OCI-LY3 (cell line): ENCODE measurements at regions not wholly inside any gene's neighbourhood (a gene's known extent, or its start where the extent isn't known, plus 50 kb on each side); places are given as distances from the start of the nearest gene placed in this dataset.

Experiments used
- H2AFZ ChIP-seq: fragments of 200-600, 300-600 bp; shearing (Covaris generic); 2 replicates; pipeline ENCODE4 v1.6.0; 2014; ENCODE audit warnings: antibody characterized with exemption, low read depth, low read length
- H3K27ac ChIP-seq: fragments of 200-600, 300-600 bp; sonication (generic); 2 replicates; pipeline ENCODE4 v1.5.1; 2014; ENCODE audit warnings: mild to moderate bottlenecking, low read length, moderate library complexity, mixed read lengths
- H3K27me3 ChIP-seq: fragments of 200-600, 300-600 bp; sonication (generic); 2 replicates; pipeline ENCODE4 v1.6.1; 2014; ENCODE audit warnings: low read depth, low read length, mixed read lengths
- H3K36me3 ChIP-seq: fragments of 200-600, 300-600 bp; sonication (generic); replicated peaks from 2 replicates; pipeline ENCODE3; 2014; ENCODE audit warnings: low read depth, low read length, mixed read lengths
- H3K4me1 ChIP-seq: fragments of 300-600, 200-600 bp; sonication (generic); 2 replicates; pipeline ENCODE4 v1.6.1; 2014; ENCODE audit warnings: low read length, mixed read lengths
- H3K4me2 ChIP-seq: fragments of 200-600, 300-600 bp; sonication (generic); 2 replicates; pipeline ENCODE4 v1.6.1; 2014; ENCODE audit warnings: low read length, mixed read lengths
- H3K4me3 ChIP-seq: fragments of 300-600, 200-600 bp; sonication (generic); 2 replicates; pipeline ENCODE4 v1.5.1; 2014; ENCODE audit warnings: antibody characterized with exemption, mild to moderate bottlenecking, low read length, moderate library complexity
- H3K79me2 ChIP-seq: fragments of 300-600, 200-600 bp; shearing (Covaris generic); 2 replicates; pipeline ENCODE4 v1.6.1; 2014; ENCODE audit warnings: mild to moderate bottlenecking, low read length, mixed read lengths
- H3K9ac ChIP-seq: fragments of 300-600, 200-600 bp; shearing (Covaris generic); 2 replicates; pipeline ENCODE4 v1.6.0; 2014; ENCODE audit warnings: mild to moderate bottlenecking, low read length, moderate library complexity
- H3K9me3 ChIP-seq: fragments of 200-600, 300-600 bp; shearing (Covaris generic); 2 replicates; pipeline ENCODE4 v1.6.1; 2014; ENCODE audit warnings: low read length, mixed read lengths; ENCODE audit not compliant: insufficient read depth
- H4K20me1 ChIP-seq: fragments of 200-600, 300-600 bp; sonication (generic); 2 replicates; pipeline ENCODE4 v1.6.1; 2016; ENCODE audit warnings: low read length, mixed read lengths; ENCODE audit not compliant: insufficient read depth
- EZH2phosphoT487 ChIP-seq: fragments of 200-600 bp; shearing (Covaris generic); IDR thresholded peaks from 2 replicates; pipeline ENCODE4 v1.6.1; 2018; ENCODE audit warnings: antibody characterized with exemption, mixed run types, low read depth
- TF ChIP-seq, protein P1 (sequence below): fragments of 200-600, 300-600 bp; sonication (generic); IDR thresholded peaks from 2 replicates; pipeline ENCODE4 v1.5.1; 2014; ENCODE audit warnings: antibody characterized with exemption, low read length, low read depth

DNA sequence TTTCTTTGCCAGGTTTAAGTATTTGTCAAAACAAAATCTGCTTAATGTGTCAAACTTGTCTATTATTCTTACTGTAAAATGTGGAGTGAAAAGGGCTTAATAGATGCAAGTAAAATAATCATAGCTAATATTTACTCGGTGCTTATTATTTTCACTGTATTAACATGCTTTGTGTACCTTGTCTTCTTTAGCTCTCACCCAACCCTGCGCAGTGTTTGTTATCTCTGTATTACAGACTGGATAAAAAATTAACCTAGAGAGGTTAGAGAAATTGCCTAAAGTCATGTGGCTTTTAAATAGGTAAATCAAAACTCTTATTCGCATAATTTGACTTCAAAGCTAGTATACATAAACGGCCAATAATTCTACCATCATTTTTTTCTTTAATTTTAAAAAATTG is 1864.8 kb downstream of the MAT2B start:
- no peaks in the 10 kb centered on the region for H3K9me3 ChIP-seq
- no peak overlapping the region for H3K27ac ChIP-seq
- no peak for TF ChIP-seq EZH2phosphoT487
- TF ChIP-seq, protein P1, sequence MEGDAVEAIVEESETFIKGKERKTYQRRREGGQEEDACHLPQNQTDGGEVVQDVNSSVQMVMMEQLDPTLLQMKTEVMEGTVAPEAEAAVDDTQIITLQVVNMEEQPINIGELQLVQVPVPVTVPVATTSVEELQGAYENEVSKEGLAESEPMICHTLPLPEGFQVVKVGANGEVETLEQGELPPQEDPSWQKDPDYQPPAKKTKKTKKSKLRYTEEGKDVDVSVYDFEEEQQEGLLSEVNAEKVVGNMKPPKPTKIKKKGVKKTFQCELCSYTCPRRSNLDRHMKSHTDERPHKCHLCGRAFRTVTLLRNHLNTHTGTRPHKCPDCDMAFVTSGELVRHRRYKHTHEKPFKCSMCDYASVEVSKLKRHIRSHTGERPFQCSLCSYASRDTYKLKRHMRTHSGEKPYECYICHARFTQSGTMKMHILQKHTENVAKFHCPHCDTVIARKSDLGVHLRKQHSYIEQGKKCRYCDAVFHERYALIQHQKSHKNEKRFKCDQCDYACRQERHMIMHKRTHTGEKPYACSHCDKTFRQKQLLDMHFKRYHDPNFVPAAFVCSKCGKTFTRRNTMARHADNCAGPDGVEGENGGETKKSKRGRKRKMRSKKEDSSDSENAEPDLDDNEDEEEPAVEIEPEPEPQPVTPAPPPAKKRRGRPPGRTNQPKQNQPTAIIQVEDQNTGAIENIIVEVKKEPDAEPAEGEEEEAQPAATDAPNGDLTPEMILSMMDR = no peak
- no peak overlapping the region for H2AFZ ChIP-seq
- H3K9ac ChIP-seq = no peak overlapping the region
- H4K20me1 ChIP-seq = no peaks in the 10 kb centered on the region
- H3K4me1 ChIP-seq = no peaks in the 10 kb centered on the region
- no peaks in the 10 kb centered on the region for H3K36me3 ChIP-seq
- H3K4me2 ChIP-seq = no peak overlapping the region
- H3K27me3 ChIP-seq = no peaks in the 10 kb centered on the region
- H3K79me2 ChIP-seq = no peaks in the 10 kb centered on the region
- H3K4me3 ChIP-seq = no peak overlapping the region

DNA sequence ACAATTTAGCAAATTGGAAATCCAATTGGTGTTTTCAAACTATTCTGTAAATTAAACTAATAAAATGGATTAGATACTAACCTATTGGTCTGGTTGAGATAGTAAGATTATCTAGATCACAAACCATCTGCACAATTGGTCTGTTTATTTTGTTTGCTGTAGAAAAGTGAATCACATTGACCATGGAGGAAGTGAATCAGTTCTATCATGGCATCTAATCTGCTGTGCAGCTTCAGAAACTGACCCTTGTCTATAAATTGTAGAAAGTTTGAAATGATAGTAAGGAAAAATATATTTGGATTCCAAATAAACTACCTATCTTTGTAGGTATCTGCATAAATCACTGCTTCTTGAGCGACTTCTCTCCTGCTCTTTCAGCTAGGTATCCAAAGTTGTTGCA is 1865.4 kb downstream of the MAT2B start:
- Histone ChIP-seq H3K4me3 (no peak overlapping the region), H3K9me3 (no peaks in the 10 kb centered on the region), H3K27me3 (no peaks in the 10 kb centered on the region), H2AFZ (no peak overlapping the region), H3K27ac (no peak overlapping the region), H3K36me3 (no peaks in the 10 kb centered on the region), H3K9ac (no peak overlapping the region), H3K79me2 (no peaks in the 10 kb centered on the region), H3K4me1 (no peaks in the 10 kb centered on the region), H3K4me2 (no peak overlapping the region), H4K20me1 (no peaks in the 10 kb centered on the region)
- TF ChIP-seq, protein P1 = no peak
- TF ChIP-seq EZH2phosphoT487 = no peak

DNA sequence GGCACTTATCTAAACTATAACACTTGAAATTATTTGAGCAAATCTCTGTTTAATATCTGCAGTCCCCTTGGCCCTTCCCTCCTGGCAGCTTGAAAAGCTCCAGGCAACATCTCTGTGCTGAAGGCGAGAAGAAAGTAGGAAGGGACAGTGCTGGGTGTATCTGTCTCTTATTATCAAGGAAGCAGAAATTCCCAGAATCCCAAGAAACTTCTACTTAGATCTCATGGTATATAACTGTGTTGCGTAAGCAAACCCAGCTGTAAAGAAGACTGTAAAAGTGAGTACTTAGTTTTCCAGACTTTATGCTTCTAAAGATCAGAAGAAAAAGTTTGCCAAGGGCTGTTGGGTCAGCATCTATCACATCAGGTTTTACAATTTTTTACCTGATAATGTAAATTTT is 1869.8 kb downstream of the MAT2B start:
- Histone ChIP-seq H3K4me3 (no peak overlapping the region), H3K79me2 (no peaks in the 10 kb centered on the region), H3K9me3 (no peaks in the 10 kb centered on the region), H3K36me3 (no peaks in the 10 kb centered on the region), H3K27ac (no peak overlapping the region), H4K20me1 (no peaks in the 10 kb centered on the region), H3K9ac (no peak overlapping the region), H2AFZ (no peak overlapping the region), H3K4me1 (no peaks in the 10 kb centered on the region), H3K27me3 (no peaks in the 10 kb centered on the region), H3K4me2 (no peak overlapping the region)
- TF ChIP-seq EZH2phosphoT487 = no peak
- TF ChIP-seq, protein P1 = no peak

DNA sequence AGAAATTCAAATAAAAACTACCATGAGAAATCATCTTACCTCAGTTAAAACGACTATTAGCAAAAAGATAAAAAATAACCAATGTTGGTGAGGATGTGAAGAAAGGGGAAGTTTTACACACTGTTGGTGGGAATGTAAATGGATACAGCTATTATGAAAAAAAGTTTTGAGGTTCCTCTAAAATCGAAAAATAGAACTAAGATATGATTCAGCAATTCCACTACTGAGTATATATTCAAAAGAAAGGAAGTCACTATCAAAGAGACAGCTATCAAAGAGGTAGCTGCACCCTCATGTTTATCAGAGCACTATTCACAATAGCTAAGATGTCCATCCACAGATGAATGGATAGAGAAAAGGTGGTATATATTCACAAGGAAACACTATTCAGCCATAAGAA is 1888.4 kb downstream of the MAT2B start:
- Histone ChIP-seq H3K79me2 (no peaks in the 10 kb centered on the region), H3K36me3 (no peaks in the 10 kb centered on the region), H3K27me3 (no peaks in the 10 kb centered on the region), H3K9me3 (no peaks in the 10 kb centered on the region), H3K9ac (no peak overlapping the region), H4K20me1 (no peaks in the 10 kb centered on the region), H2AFZ (no peak overlapping the region), H3K4me3 (no peak overlapping the region), H3K4me1 (no peaks in the 10 kb centered on the region), H3K4me2 (no peak overlapping the region), H3K27ac (no peak overlapping the region)
- TF ChIP-seq, protein P1 = no peak
- no peak for TF ChIP-seq EZH2phosphoT487
